IMR-90 (cell line): ENCODE measurements at regions not wholly inside any gene's neighbourhood (a gene's known extent, or its start where the extent isn't known, plus 50 kb on each side); places are given as distances from the start of the nearest gene placed in this dataset.

Experiments used
- POLR2A ChIP-seq: IDR thresholded peaks from 2 replicates; pipeline ENCODE4 v1.6.1; 2012; ENCODE audit warnings: mild to moderate bottlenecking, low read depth, low read length
- RFX5 ChIP-seq: IDR thresholded peaks from 2 replicates; pipeline ENCODE4 v1.8.0; 2012; ENCODE audit warnings: low read depth, mild to moderate bottlenecking, low read length, moderate library complexity
- TF ChIP-seq, protein P1 (sequence below): conservative IDR thresholded peaks from 2 replicates; pipeline ENCODE4 v1.5.1; 2012; ENCODE audit warnings: mild to moderate bottlenecking, low read depth, low read length, improper control_type of control experiment

DNA sequence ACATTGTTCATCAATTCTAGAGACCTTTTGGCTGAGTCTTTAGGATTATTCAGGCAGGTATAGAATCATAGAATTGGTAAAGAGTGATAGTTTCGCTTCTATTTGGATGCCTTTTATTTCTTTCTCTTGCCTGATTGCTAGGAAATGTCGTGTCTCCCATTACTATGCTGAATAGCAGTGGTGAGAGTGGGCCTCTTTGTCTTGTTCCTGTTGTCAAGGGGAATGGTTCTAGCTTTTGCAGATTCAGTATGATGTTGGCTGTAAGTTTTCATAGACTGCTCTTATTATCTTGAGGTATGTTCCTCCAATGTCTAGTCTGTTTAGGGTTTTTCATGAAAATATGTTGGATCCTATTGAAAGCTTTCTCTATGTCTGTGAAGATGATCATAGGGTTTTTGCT is 200.2 kb upstream of the PABPC4L start:
- TF ChIP-seq, protein P1, sequence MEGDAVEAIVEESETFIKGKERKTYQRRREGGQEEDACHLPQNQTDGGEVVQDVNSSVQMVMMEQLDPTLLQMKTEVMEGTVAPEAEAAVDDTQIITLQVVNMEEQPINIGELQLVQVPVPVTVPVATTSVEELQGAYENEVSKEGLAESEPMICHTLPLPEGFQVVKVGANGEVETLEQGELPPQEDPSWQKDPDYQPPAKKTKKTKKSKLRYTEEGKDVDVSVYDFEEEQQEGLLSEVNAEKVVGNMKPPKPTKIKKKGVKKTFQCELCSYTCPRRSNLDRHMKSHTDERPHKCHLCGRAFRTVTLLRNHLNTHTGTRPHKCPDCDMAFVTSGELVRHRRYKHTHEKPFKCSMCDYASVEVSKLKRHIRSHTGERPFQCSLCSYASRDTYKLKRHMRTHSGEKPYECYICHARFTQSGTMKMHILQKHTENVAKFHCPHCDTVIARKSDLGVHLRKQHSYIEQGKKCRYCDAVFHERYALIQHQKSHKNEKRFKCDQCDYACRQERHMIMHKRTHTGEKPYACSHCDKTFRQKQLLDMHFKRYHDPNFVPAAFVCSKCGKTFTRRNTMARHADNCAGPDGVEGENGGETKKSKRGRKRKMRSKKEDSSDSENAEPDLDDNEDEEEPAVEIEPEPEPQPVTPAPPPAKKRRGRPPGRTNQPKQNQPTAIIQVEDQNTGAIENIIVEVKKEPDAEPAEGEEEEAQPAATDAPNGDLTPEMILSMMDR = no peak
- TF ChIP-seq POLR2A (no peak), RFX5 (no peak)
